Mucosa of descending colon (tissue), 3 donors: ENCODE measurements at regions not wholly inside any gene's neighbourhood (a gene's known extent, or its start where the extent isn't known, plus 50 kb on each side); places are given as distances from the start of the nearest gene placed in this dataset.

Source experiments
- ATAC-seq: fragments of 200-7000 bp; cut with Tn5 transposase; one replicate; pipeline ENCODE4 v1.9.1; 2020; ENCODE audit warnings: mild to moderate bottlenecking, moderate library complexity
- DNase-seq, 3 donors: peaks; one replicate each; pipeline ENCODE4 v3.0.0-alpha.2; 2020
- H3K36me3 ChIP-seq: fragments of 200-600 bp; one replicate; pipeline ENCODE4 v1.8.0; 2021; ENCODE audit warnings: low read depth, mild to moderate bottlenecking
- H3K4me1 ChIP-seq: fragments of 200-600 bp; one replicate; pipeline ENCODE4 v1.8.0; 2021; ENCODE audit warnings: low read depth, mild to moderate bottlenecking
- H3K4me3 ChIP-seq: fragments of 200-600 bp; one replicate; pipeline ENCODE4 v1.8.0; 2021; ENCODE audit warnings: mild to moderate bottlenecking
- H3K9me3 ChIP-seq: fragments of 200-600 bp; one replicate; pipeline ENCODE4 v1.8.0; 2021; ENCODE audit warnings: mild to moderate bottlenecking
- intact Hi-C, 2 donors: fragments of 100-400 bp; cut with DNase I in 1 of 2; cut with micrococcal nuclease in 1 of 2; formaldehyde crosslinking; loops; one replicate each; pipeline versions ENCODE4 v1.11.0 to v1.11.1; 2022; cut with DNase I, micrococcal nuclease
- TF ChIP-seq, protein P1 (sequence below): fragments of 200-600 bp; IDR thresholded peaks from one replicate; pipeline ENCODE4 v1.8.0; 2022; ENCODE audit warnings: antibody characterized with exemption, mild to moderate bottlenecking
- donor health status: DM: no; HTN: no; CAD: no; lungs with moderate emphysema.
- donor health status: DM: no; HTN: no; CAD: no.
- donor health status: DM: no; HTN: yes; CAD: no.

DNA sequence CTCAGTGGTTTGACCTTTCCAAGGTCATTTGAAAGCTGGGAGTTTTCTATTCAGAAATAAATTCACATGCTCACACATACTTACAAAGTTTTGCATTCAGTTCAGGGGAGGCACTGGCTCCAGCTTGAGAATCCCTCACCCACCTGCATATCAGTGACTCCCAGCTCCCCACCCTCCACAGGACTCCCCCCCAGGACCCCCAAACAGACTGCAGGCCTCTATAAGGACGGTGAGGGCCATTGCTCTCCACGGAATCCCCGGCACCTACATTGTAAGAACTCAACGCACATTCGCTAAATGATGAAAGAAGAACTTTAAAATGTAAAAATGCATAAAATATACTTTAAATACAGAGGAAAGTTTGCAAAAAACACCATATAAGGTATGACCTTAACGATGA, 97.2 kb upstream of the TEX51 start:
- ATAC-seq: no peak

DNA sequence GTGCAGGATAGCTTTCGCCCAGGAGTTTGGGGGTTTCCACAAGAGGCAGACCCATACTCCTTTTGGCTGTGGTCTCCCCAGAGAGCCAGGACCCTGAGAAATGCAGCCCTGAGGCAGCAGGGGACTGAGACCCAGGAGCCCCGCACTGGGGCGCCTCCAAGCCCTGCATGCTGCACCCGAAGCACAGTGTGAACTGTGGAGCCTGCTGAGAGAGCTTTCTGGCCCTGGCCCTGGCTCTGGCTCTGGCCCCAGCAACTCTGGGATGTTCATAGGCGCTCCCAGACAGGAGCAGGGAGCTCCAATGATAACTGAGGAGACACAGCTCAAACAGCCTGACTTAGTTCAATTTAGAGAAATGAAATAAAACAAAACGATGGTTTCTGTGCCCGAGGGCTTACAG, 96.4 kb upstream of the TEX51 start:
- no peak for ATAC-seq

More for the DNA sequence above, 97.2 kb upstream of the TEX51 start:
- DNase-seq: no peak
- TF ChIP-seq, protein P1, sequence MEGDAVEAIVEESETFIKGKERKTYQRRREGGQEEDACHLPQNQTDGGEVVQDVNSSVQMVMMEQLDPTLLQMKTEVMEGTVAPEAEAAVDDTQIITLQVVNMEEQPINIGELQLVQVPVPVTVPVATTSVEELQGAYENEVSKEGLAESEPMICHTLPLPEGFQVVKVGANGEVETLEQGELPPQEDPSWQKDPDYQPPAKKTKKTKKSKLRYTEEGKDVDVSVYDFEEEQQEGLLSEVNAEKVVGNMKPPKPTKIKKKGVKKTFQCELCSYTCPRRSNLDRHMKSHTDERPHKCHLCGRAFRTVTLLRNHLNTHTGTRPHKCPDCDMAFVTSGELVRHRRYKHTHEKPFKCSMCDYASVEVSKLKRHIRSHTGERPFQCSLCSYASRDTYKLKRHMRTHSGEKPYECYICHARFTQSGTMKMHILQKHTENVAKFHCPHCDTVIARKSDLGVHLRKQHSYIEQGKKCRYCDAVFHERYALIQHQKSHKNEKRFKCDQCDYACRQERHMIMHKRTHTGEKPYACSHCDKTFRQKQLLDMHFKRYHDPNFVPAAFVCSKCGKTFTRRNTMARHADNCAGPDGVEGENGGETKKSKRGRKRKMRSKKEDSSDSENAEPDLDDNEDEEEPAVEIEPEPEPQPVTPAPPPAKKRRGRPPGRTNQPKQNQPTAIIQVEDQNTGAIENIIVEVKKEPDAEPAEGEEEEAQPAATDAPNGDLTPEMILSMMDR: no peak
- no peaks in the 10 kb centered on the region for H3K9me3 ChIP-seq
- no peaks in the 10 kb centered on the region for H3K4me1 ChIP-seq
- no peaks in the 10 kb centered on the region for H3K36me3 ChIP-seq
- intact Hi-C loops: no loop called here
- no peak overlapping the region for H3K4me3 ChIP-seq

DNA sequence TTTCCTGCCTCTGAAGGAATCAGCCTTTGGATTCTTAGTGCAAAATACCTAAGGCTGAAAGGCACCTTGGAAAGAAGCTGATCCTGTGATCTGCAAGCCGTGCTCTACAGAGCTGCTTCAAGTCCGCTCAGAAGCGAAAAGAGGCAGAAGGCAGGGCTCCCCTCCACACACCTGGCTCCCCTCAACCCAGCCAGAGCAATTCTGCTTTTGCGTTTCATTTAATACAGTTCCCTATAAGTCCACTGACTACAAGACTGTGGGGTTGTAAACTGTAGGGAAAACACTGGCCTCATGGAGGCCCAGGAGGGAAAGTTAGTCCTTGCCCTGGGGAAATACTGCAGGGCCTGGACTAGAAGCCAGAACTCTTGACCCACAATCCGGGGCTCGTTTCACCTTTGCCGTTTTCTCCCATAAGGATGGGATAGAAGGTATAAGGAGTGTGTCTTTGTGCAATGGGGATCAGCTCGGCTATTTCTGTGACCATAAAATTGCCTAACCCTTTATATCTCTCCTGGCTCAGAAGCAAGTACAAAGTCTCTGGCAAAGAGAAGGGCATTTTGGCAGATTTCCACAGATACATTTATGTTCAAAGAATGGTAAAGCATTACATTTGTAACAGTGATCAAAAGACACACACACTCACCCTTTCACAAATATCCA, 95.8 kb upstream of the TEX51 start:
- DNase-seq (peak in 1 of 3 donors; percentile 39), ATAC-seq (peak; percentile 80)
- no peaks in the 10 kb centered on the region for H3K9me3 ChIP-seq
- TF ChIP-seq, protein P1: no peak
- no peaks in the 10 kb centered on the region for H3K36me3 ChIP-seq
- intact Hi-C loops: no loop called here
- H3K4me1 ChIP-seq: no peaks in the 10 kb centered on the region
- no peak overlapping the region for H3K4me3 ChIP-seq

More for the DNA sequence above, 96.4 kb upstream of the TEX51 start:
- intact Hi-C loops: no loop called here
- no peak overlapping the region for H3K4me3 ChIP-seq
- DNase-seq: no peak
- TF ChIP-seq, protein P1: no peak
- H3K9me3 ChIP-seq: no peaks in the 10 kb centered on the region
- no peaks in the 10 kb centered on the region for H3K4me1 ChIP-seq
- H3K36me3 ChIP-seq: no peaks in the 10 kb centered on the region

DNA sequence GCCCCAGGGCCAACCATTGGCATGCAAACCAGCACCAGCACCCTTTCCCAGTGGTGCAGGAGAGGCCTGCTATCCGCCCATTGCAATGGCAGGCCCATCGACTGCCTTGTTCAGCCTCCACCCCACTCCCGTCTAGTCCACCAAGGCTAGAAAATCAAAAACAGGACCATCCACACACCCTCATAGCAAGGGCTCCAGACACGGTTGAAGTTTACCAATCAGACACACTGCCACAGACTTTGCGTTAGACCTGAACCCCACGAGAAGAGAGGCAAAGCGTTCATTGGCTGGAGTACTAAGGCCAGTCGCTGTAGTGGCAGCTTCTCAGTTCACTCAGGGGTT, 95.3 kb upstream of the TEX51 start:
- Histone ChIP-seq H3K4me3 (no peak overlapping the region), H3K4me1 (no peaks in the 10 kb centered on the region), H3K9me3 (no peaks in the 10 kb centered on the region), H3K36me3 (no peaks in the 10 kb centered on the region)
- TF ChIP-seq, protein P1: no peak
- no peak for ATAC-seq
- intact Hi-C loops: no loop called here
- no peak for DNase-seq

DNA sequence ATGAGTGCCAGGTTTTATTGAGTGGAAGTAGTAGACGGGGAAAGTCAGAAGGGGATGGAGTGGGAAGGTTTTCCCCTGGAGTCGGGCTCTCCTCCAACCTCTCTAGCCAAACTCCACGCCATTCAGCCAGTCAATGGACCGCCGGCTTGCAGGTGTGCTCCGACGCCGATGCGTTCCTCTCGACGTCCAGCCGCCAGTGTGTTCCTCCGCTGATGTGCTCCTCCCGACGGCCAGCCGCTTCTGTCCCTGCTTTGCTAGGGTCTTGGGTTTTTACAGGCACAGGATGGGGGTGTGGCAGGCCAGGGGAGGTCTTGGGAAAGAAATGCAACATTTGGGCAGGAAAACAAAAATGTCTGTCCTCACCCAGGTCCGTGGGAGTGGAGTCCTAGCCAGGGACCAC, 94.3 kb upstream of the TEX51 start:
- TF ChIP-seq, protein P1: no peak
- Histone ChIP-seq H3K4me3 (no peak overlapping the region), H3K4me1 (no peaks in the 10 kb centered on the region), H3K36me3 (no peaks in the 10 kb centered on the region), H3K9me3 (no peaks in the 10 kb centered on the region)
- no peak for DNase-seq
- ATAC-seq: no peak
- intact Hi-C loops: no loop called here

DNA sequence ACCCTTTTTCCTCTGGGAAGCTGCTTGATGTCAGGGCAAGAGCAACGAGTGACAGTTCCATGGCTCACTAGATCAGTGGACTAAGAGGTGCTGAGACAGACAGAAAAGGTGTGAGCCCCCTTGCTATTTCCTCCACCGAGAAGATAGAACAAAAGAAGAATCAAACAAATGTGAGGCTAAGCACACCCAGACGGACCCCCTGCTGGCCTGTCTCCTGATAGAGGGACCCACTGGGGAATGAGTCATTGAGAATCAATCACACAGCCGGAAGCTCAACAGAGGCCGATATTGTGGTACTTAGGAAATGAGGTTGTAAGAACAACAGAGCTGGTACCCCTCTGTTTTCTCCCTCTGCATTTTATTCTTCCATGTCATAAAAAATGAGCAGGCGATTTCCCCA, 89.8 kb upstream of the TEX51 start:
- no peaks in the 10 kb centered on the region for H3K9me3 ChIP-seq
- no peaks in the 10 kb centered on the region for H3K4me1 ChIP-seq
- no peaks in the 10 kb centered on the region for H3K36me3 ChIP-seq
- ATAC-seq (no peak), DNase-seq (no peak)
- TF ChIP-seq, protein P1: no peak
- no peak overlapping the region for H3K4me3 ChIP-seq
- intact Hi-C loops: no loop called here
